ENCODE measurements at regions not wholly inside any gene's neighbourhood (a gene's known extent, or its start where the extent isn't known, plus 50 kb on each side); places are given as distances from the start of the nearest gene placed in this dataset.

DNA sequence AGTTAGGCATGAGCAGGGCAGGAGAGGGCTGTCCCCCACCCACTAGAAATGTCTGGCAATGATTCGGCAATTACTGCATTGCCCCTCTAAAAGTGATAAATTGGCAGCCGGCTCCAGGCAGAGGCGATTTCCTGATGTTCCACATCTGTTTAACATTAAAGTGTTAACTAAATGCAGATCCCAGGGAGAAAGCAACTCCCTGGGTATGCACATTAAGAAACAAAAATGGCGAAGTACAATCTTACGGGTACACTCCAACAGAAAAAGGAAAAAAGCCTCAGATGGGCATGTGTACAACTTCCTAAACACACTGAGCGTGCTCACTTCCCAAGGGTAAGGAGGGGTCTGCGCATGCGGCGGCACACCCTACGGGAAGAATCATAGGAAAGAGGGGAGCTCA is 314.4 kb downstream of the CASP12 start:
- no peak for DNase-seq (ENCODE audit: low read depth)
- TF ChIP-seq, protein P1, sequence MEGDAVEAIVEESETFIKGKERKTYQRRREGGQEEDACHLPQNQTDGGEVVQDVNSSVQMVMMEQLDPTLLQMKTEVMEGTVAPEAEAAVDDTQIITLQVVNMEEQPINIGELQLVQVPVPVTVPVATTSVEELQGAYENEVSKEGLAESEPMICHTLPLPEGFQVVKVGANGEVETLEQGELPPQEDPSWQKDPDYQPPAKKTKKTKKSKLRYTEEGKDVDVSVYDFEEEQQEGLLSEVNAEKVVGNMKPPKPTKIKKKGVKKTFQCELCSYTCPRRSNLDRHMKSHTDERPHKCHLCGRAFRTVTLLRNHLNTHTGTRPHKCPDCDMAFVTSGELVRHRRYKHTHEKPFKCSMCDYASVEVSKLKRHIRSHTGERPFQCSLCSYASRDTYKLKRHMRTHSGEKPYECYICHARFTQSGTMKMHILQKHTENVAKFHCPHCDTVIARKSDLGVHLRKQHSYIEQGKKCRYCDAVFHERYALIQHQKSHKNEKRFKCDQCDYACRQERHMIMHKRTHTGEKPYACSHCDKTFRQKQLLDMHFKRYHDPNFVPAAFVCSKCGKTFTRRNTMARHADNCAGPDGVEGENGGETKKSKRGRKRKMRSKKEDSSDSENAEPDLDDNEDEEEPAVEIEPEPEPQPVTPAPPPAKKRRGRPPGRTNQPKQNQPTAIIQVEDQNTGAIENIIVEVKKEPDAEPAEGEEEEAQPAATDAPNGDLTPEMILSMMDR (IDR thresholded peaks at IDR 0.05; ENCODE audit: insufficient read depth, low read depth, low read length), result no peak
- no peak overlapping the region for H3K4me3 ChIP-seq (ENCODE audit: low read depth, low read length)

DNA sequence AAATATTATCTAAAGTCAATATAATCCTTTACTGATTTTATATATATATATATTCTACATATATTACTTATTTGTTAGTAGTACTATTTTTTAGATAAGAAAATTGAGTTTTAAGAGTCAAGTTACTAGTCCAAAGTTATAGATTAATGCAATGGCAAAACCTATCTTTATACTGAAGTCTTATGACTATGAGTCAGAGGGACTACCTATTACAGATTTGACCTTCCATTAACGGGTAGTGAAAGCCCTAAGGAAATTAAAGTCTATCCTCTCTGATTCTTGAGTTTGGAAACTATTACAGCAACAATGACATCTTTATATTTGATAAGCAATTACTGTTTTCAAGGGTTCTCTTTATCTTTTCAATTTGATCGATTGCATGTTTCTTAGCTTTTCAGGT is 315.8 kb downstream of the CASP12 start:
- TF ChIP-seq, protein P1 (IDR thresholded peaks at IDR 0.05; ENCODE audit: insufficient read depth, low read depth, low read length), result no peak
- no peak overlapping the region for H3K4me3 ChIP-seq (ENCODE audit: low read depth, low read length)
- no peak for DNase-seq (ENCODE audit: low read depth)

DNA sequence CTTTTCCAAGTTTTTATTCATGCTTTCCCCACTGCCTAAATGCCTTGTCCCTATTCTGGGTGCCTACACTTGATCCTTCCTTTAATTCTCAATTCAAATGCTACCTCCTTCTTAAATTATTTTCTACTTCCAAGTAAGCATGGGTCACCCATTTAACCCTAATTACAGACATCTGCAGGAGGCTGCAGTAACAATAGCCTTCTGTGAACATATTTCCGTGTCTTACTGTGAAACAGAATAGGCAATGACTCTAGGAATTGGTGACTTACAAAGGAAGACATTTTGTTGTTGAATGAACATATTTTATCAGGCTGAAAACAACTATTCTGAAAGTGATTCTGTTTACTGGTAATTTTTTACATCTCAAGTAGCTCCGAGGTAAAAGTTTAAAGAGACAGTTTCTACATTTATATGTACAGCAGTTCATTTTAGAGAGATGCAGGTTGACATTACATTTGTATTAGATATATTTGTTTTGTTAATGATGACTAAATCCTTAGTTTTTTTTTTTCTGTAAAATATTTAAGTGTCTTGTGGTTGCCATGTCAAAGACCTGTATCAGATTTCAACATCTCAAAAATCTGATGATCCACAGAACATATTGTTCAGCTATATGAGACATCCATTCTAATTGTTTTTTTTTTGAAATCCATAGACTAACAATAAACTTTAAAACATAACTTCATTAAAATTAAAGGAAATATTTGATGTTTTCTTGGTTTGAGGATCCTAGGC is 316.8 kb downstream of the CASP12 start:
- TF ChIP-seq, protein P1 (IDR thresholded peaks at IDR 0.05; ENCODE audit: insufficient read depth, low read depth, low read length), result no peak
- DNase-seq (ENCODE audit: low read depth), result no peak
- H3K4me3 ChIP-seq (ENCODE audit: low read depth, low read length), result no peak overlapping the region

DNA sequence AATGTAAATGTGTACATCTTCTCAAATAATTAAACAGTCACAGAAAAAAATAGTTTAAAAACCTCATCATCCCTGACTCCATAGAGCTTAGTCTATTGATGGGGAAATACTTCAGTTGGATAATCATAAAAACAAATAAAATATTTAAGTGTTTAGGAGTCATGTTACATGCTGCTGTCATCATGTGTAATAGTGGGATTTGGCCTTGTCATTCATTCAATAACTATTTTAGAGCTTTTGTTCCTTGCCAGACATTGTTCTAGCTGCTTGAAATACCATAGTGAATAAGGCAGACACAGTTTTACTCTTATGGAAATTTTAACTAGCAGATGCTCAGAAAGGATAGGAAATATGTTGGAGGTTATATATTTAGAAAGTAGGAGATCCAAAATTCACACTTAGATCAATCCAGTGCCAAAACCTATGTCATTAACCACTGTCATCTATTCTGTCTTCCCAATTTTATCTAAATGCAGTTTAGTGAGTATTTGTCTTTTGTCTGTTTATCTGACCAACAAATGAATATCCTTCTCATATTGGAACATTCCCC is 324.7 kb downstream of the CASP12 start:
- no peak for DNase-seq (ENCODE audit: low read depth)
- H3K4me3 ChIP-seq (ENCODE audit: low read depth, low read length), result no peak overlapping the region
- TF ChIP-seq, protein P1 (IDR thresholded peaks at IDR 0.05; ENCODE audit: insufficient read depth, low read depth, low read length), result no peak

DNA sequence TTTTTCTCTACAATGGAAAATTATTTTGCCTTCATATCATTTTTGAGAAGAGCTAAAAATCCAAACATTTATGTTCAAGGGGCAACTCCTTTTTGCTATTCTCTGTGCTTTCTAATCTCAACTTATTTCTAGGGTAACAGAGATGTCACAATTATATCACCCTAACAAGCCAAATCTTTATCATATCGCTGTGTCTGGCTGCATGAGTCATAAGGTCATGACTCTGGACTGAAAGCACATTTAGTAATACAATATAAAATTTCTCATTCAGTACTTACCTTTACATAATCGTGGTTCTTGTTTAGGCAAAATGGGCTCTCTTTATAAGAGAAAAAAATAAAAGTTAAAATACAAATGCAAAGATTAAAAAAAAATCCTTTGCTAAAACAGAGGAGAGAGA is 326.0 kb downstream of the CASP12 start:
- H3K4me3 ChIP-seq (ENCODE audit: low read depth, low read length), result no peak overlapping the region
- TF ChIP-seq, protein P1 (IDR thresholded peaks at IDR 0.05; ENCODE audit: insufficient read depth, low read depth, low read length), result no peak
- no peak for DNase-seq (ENCODE audit: low read depth)

DNA sequence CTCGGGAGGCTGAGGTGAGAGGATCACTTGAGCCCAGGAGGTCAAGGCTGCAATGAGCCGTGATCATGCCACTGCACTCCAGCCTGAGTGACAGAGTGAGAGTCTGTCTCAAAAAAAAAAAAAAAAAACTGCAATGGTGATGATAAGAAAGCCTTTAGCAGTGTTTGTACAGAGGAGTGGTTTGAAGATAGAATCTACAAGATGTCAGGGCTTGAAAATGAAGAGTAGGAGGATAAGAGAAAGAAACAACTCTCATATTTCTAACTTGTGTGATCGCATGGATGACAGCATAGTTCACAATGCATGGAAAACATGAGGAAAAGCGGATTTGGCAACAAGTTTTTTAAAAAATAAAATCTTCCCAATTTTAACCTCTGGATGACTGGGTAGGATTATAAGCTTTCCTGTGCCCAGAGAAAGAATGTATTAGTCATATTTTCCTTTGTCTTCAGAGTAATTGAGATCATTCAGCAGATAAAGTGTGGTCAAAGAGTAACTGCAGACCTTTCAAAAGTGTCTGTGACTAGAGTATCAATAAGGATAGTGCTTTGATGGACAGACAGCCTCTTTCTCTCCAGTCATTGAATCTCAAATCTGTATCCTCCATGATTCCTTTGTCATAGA is 328.1 kb downstream of the CASP12 start:
- H3K4me3 ChIP-seq (ENCODE audit: low read depth, low read length), result no peak overlapping the region
- no peak for DNase-seq (ENCODE audit: low read depth)
- TF ChIP-seq, protein P1 (IDR thresholded peaks at IDR 0.05; ENCODE audit: insufficient read depth, low read depth, low read length), result no peak

Measured in fibroblast of villous mesenchyme (primary cell).